Transverse colon (tissue), 4 donors: ENCODE measurements at regions not wholly inside any gene's neighbourhood (a gene's known extent, or its start where the extent isn't known, plus 50 kb on each side); places are given as distances from the start of the nearest gene placed in this dataset.

Experiments
- EP300 ChIP-seq: sonication (generic); formaldehyde crosslinking; IDR thresholded peaks from one replicate; pipeline ENCODE4 v1.6.1; 2017; ENCODE audit warnings: antibody characterized with exemption, low read depth
- POLR2AphosphoS5 ChIP-seq, 3 donors: sonication (generic); formaldehyde crosslinking; IDR thresholded peaks; one replicate each; pipeline ENCODE4 v1.6.1; 2016; ENCODE audit warnings: antibody characterized with exemption in 3 of 3
- TF ChIP-seq, protein P1 (sequence below), 5 experiments: fragments of 200-600 bp in 3 of 5; fragments of 450-650 bp in 2 of 5; sonication (generic) in 3 of 5; IDR thresholded peaks; 1 replicate in 2 of 5; 2 replicates in 3 of 5; pipeline ENCODE4 v1.5.1; 2016 to 2017; ENCODE audit warnings: antibody characterized with exemption in 5 of 5, inconsistent platforms in 3 of 5, mild to moderate bottlenecking in 2 of 5, moderate library complexity in 1 of 5

DNA sequence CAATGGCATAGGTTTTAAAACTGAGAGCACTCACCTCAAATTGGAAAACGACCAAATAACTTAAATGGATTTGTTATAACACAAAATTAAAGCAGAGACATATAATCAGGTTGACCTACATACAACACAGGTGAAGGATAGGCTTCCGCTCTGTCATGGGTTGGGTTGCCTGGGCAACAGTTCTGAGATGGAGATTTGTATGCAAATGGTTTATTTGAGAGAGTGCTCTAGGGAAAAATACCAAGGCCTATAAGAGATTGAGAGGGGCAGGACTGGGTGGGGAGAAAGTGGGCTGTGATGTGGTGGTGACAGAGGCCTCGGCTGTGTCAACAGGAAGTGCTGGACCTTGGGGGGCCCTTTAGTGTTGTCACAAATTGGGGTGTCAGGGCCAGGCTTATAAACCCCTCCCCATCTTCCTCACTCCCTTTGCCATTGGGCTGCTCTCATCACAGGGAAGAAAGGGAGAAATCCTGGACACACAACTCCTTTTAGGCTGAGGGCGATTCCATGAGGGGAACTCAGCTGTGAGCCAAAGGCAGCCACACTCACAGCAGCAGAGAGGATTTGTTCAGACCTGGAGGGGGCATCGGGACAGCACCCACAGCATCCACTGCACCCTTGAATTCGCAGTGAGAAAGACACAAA lies 105.4 kb upstream of the LYZL1 start:
- TF ChIP-seq, protein P1, sequence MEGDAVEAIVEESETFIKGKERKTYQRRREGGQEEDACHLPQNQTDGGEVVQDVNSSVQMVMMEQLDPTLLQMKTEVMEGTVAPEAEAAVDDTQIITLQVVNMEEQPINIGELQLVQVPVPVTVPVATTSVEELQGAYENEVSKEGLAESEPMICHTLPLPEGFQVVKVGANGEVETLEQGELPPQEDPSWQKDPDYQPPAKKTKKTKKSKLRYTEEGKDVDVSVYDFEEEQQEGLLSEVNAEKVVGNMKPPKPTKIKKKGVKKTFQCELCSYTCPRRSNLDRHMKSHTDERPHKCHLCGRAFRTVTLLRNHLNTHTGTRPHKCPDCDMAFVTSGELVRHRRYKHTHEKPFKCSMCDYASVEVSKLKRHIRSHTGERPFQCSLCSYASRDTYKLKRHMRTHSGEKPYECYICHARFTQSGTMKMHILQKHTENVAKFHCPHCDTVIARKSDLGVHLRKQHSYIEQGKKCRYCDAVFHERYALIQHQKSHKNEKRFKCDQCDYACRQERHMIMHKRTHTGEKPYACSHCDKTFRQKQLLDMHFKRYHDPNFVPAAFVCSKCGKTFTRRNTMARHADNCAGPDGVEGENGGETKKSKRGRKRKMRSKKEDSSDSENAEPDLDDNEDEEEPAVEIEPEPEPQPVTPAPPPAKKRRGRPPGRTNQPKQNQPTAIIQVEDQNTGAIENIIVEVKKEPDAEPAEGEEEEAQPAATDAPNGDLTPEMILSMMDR (IDR thresholded peaks at IDR 0.05): no peak
- no peak for TF ChIP-seq EP300
- TF ChIP-seq POLR2AphosphoS5 (IDR thresholded peaks at IDR 0.05): no peak
